ENCODE measurements at regions not wholly inside any gene's neighbourhood (a gene's known extent, or its start where the extent isn't known, plus 50 kb on each side); places are given as distances from the start of the nearest gene placed in this dataset.

Small RNA genes lying in the stretch of these regions (small RNA-seq; reads per million reads assigned to genes)
- 0 reads per million in 4 donors for gene RF00614
